ENCODE measurements at regions not wholly inside any gene's neighbourhood (a gene's known extent, or its start where the extent isn't known, plus 50 kb on each side); places are given as distances from the start of the nearest gene placed in this dataset.
A peak's percentile ranks its signal among the peaks of the same experiment; 100 is the strongest.

GRCh38 chr12:75944097-75944904 is 87.3 kb downstream of the PHLDA1 start:
- H3K27ac ChIP-seq (ENCODE audit: low read depth in 1 of 2, low read length in 2 of 2), result peak overlapping the region; percentile 70 to 79
- peak overlapping the region in 1 of 2 donors; percentile 2 for H3K9ac ChIP-seq (ENCODE audit: low read depth in 1 of 2, low read length in 2 of 2)
- no peak overlapping the region for H3K4me3 ChIP-seq (ENCODE audit: low read depth in 1 of 3, low read length in 3 of 3)
- H3K9me3 ChIP-seq (ENCODE audit: control insufficient read depth in 4 of 4, low read length in 3 of 4), result no peaks in the 10 kb centered on the region
- TF ChIP-seq GABPA (IDR thresholded peaks at IDR 0.05 in 1 of 2, conservative IDR thresholded peaks at IDR 0.05 in 1 of 2), result peak; percentile 38 to 56
- peak; percentile 96 for TF ChIP-seq FOXA1 (IDR thresholded peaks at IDR 0.05)
- TF ChIP-seq TAF1 (conservative IDR thresholded peaks at IDR 0.05), result no peak
- TF ChIP-seq RAD21 (IDR thresholded peaks at IDR 0.05), result peak; percentile 58 to 67
- TF ChIP-seq, protein P1, sequence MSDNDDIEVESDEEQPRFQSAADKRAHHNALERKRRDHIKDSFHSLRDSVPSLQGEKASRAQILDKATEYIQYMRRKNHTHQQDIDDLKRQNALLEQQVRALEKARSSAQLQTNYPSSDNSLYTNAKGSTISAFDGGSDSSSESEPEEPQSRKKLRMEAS (IDR thresholded peaks at IDR 0.05), result peak; percentile 65
- TF ChIP-seq ATF3 (IDR thresholded peaks at IDR 0.05), result peak; percentile 95
- peak; percentile 95 to 97 for TF ChIP-seq HNF4A (conservative IDR thresholded peaks at IDR 0.05)
- TF ChIP-seq, protein P2, sequence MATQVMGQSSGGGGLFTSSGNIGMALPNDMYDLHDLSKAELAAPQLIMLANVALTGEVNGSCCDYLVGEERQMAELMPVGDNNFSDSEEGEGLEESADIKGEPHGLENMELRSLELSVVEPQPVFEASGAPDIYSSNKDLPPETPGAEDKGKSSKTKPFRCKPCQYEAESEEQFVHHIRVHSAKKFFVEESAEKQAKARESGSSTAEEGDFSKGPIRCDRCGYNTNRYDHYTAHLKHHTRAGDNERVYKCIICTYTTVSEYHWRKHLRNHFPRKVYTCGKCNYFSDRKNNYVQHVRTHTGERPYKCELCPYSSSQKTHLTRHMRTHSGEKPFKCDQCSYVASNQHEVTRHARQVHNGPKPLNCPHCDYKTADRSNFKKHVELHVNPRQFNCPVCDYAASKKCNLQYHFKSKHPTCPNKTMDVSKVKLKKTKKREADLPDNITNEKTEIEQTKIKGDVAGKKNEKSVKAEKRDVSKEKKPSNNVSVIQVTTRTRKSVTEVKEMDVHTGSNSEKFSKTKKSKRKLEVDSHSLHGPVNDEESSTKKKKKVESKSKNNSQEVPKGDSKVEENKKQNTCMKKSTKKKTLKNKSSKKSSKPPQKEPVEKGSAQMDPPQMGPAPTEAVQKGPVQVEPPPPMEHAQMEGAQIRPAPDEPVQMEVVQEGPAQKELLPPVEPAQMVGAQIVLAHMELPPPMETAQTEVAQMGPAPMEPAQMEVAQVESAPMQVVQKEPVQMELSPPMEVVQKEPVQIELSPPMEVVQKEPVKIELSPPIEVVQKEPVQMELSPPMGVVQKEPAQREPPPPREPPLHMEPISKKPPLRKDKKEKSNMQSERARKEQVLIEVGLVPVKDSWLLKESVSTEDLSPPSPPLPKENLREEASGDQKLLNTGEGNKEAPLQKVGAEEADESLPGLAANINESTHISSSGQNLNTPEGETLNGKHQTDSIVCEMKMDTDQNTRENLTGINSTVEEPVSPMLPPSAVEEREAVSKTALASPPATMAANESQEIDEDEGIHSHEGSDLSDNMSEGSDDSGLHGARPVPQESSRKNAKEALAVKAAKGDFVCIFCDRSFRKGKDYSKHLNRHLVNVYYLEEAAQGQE (IDR thresholded peaks at IDR 0.05), result peak; percentile 59
- TF ChIP-seq FOXA2 (IDR thresholded peaks at IDR 0.05), result peak; percentile 98
- TF ChIP-seq YY1 (IDR thresholded peaks at IDR 0.05), result peak; percentile 65
- TF ChIP-seq SP1 (IDR thresholded peaks at IDR 0.05), result peak; percentile 99
- TF ChIP-seq ZBTB33 (IDR thresholded peaks at IDR 0.05), result peak; percentile 53
- no peak for TF ChIP-seq NR2F2 (IDR thresholded peaks at IDR 0.05)
- TF ChIP-seq HNF4G (IDR thresholded peaks at IDR 0.05), result peak; percentile 82
- TF ChIP-seq CTCF (IDR thresholded peaks at IDR 0.05; ENCODE audit: low read depth, low read length, missing input control), result no peak
- peak; percentile 51 to 53 for TF ChIP-seq EGR1 (IDR thresholded peaks at IDR 0.05; ENCODE audit: low read depth in 2 of 2)
- peak; percentile 99 to 100 for TF ChIP-seq JUND (IDR thresholded peaks at IDR 0.05)
- peak; percentile 88 to 91 for TF ChIP-seq RXRA (IDR thresholded peaks at IDR 0.05)
- WGBS, result 51% methylated on average over 1 of the region's 1 CpG
- peaks cover 0 to 11% (median 6%) of the 10 kb centered on the region in 4 donors for H3K4me1 ChIP-seq (ENCODE audit: control insufficient read depth in 4 of 4, insufficient read depth in 4 of 4, low read length in 3 of 4)
- no peaks in the 10 kb centered on the region for H3K36me3 ChIP-seq (ENCODE audit: control insufficient read depth in 4 of 4, insufficient read depth in 3 of 4, low read depth in 1 of 4, low read length in 3 of 4)
- no peak for DNase-seq (ENCODE audit: low spot score)
- H3K27me3 ChIP-seq (ENCODE audit: control insufficient read depth in 4 of 4, insufficient read depth in 4 of 4, low read length in 3 of 4), result no peaks in the 10 kb centered on the region

Data from liver (tissue), 8 donors.